CD4-positive, alpha-beta memory T cell (primary cell): ENCODE measurements at regions not wholly inside any gene's neighbourhood (a gene's known extent, or its start where the extent isn't known, plus 50 kb on each side); places are given as distances from the start of the nearest gene placed in this dataset.

ENCODE experiments used
- CTCF ChIA-PET: fragments of 350-600 bp; sonication (Branson Sonifier 250); formaldehyde crosslinking; loops from one replicate; lab custom pipeline; 2021; ENCODE audit warnings: inconsistent platforms; ENCODE audit not compliant: partially characterized antibody; lab: Charles Lee
- POLR2A ChIA-PET: fragments of 350-600 bp; sonication (Branson Sonifier 250); formaldehyde crosslinking; loops from one replicate; lab custom pipeline; 2021; ENCODE audit not compliant: partially characterized antibody; lab: Charles Lee
- DNase-seq, 5 donors: peaks; one replicate each; pipeline versions ENCODE4 v3.0.0 to v3.0.0-alpha.2; 2020 to 2022; ENCODE audit warnings: mixed read lengths in 1 of 5
- H3K27ac ChIP-seq: one replicate; pipeline ENCODE4 v1.7.0; 2013; ENCODE audit warnings: low read depth, low read length
- H3K27me3 ChIP-seq: 2 replicates; pipeline ENCODE4 v1.7.0; 2013; ENCODE audit warnings: mild to moderate bottlenecking, low read length, moderate library complexity; ENCODE audit not compliant: insufficient read depth
- H3K36me3 ChIP-seq: 2 replicates; pipeline ENCODE4 v1.7.0; 2013; ENCODE audit warnings: mild to moderate bottlenecking, low read length, moderate library complexity; ENCODE audit not compliant: insufficient read depth
- H3K4me1 ChIP-seq: 2 replicates; pipeline ENCODE4 v1.7.0; 2013; ENCODE audit warnings: mild to moderate bottlenecking, low read length, moderate library complexity; ENCODE audit not compliant: insufficient read depth
- H3K4me3 ChIP-seq, 2 donors: one replicate each; pipeline ENCODE4 v1.7.0; 2013; ENCODE audit warnings: low read length in 2 of 2, mild to moderate bottlenecking in 1 of 2
- H3K9me3 ChIP-seq, 2 donors: one replicate each; pipeline ENCODE4 v1.7.0; 2013; ENCODE audit warnings: low read length in 2 of 2, control low read depth in 1 of 2; ENCODE audit not compliant: control insufficient read depth in 1 of 2
- H3K27ac Mint-ChIP-seq, 7 donors: one replicate each; pipeline ENCODE4 v1.8.0; 2020 to 2021; ENCODE audit warnings: mixed read lengths in 7 of 7, mild to moderate bottlenecking in 6 of 7, inconsistent platforms in 3 of 7, moderate library complexity in 3 of 7
- H3K27me3 Mint-ChIP-seq, 2 donors: one replicate each; pipeline ENCODE4 v1.8.0; 2020 to 2021; ENCODE audit warnings: mixed read lengths in 2 of 2
- H3K36me3 Mint-ChIP-seq, 2 donors: one replicate each; pipeline ENCODE4 v1.8.0; 2020 to 2021; ENCODE audit warnings: mixed read lengths in 2 of 2, inconsistent platforms in 1 of 2, mild to moderate bottlenecking in 1 of 2
- H3K4me1 Mint-ChIP-seq, 4 donors: one replicate each; pipeline ENCODE4 v1.8.0; 2020 to 2021; ENCODE audit warnings: mixed read lengths in 4 of 4, mild to moderate bottlenecking in 1 of 4
- H3K4me3 Mint-ChIP-seq, 8 donors: one replicate each; pipeline ENCODE4 v1.8.0; 2020 to 2021; ENCODE audit warnings: mixed read lengths in 8 of 8, mild to moderate bottlenecking in 7 of 8, moderate library complexity in 6 of 8, inconsistent platforms in 3 of 8
- H3K9me3 Mint-ChIP-seq, 8 donors: one replicate each; pipeline ENCODE4 v1.8.0; 2020 to 2021; ENCODE audit warnings: mixed read lengths in 8 of 8, mild to moderate bottlenecking in 5 of 8, inconsistent platforms in 3 of 8, moderate library complexity in 1 of 8
- intact Hi-C: fragments of 100-400 bp; cut with micrococcal nuclease; formaldehyde crosslinking; loops from one replicate; pipeline ENCODE4 v1.15.1; 2023

DNA sequence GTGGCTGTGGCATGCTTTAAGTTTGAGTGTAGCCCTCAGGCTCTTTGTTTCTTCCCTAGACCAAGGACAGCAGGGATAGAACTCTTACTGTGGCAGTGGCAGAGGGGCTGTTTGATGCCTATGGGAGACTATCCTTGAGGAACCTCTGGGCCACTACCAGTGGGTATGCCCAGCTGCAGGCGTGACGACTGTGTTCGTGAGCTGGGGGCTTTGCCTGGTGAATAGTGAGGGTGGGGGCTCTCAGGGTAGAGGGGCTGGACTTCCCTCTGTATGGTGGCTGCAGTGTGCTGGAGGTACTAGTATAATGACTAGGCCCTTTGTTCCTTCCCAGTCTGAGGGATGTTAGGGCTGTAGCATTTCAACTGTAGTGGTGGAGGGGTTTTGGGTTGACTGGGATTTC lies 1242.0 kb downstream of the KHDRBS2 start:
- Histone ChIP-seq H3K9me3 (no peaks in the 10 kb centered on the region), H3K27me3 (no peaks in the 10 kb centered on the region), H3K36me3 (no peaks in the 10 kb centered on the region), H3K4me1 (no peaks in the 10 kb centered on the region), H3K4me3 (no peak overlapping the region), H3K27ac (no peak overlapping the region)
- CTCF ChIA-PET: no interaction called here
- intact Hi-C loops: no loop called here
- Mint-ChIP-seq H3K9me3 (peaks cover 6 to 26% (median 13%) of the 10 kb centered on the region in 8 donors), H3K4me3 (no peak overlapping the region), H3K36me3 (no peaks in the 10 kb centered on the region), H3K4me1 (no peaks in the 10 kb centered on the region), H3K27me3 (no peaks in the 10 kb centered on the region), H3K27ac (peak overlapping the region in 1 of 7 donors; percentile 15)
- no peak for DNase-seq
- POLR2A ChIA-PET: no interaction called here
